Trophoblast cell (in vitro differentiated cells and primary cell): ENCODE measurements at regions not wholly inside any gene's neighbourhood (a gene's known extent, or its start where the extent isn't known, plus 50 kb on each side); places are given as distances from the start of the nearest gene placed in this dataset.

ENCODE experiments used
- DNase-seq, 2 donors: peaks; one replicate each; pipeline ENCODE4 v3.0.0-alpha.2; 2016
- H2AFZ ChIP-seq: 2 replicates; pipeline ENCODE4 v1.6.1; 2013; ENCODE audit warnings: low read length, moderate library complexity, mild to moderate bottlenecking; ENCODE audit not compliant: insufficient read depth, poor library complexity
- H2AK5ac ChIP-seq: 2 replicates; pipeline ENCODE4 v1.6.1; 2013; ENCODE audit warnings: mild to moderate bottlenecking, low read length
- H2BK120ac ChIP-seq: 2 replicates; pipeline ENCODE4 v1.6.1; 2013; ENCODE audit warnings: low read length, mild to moderate bottlenecking, moderate library complexity; ENCODE audit not compliant: insufficient read depth, poor library complexity
- H2BK12ac ChIP-seq: 2 replicates; pipeline ENCODE4 v1.6.1; 2013; ENCODE audit warnings: mild to moderate bottlenecking, low read length, moderate library complexity
- H2BK5ac ChIP-seq: 2 replicates; pipeline ENCODE4 v1.6.1; 2013; ENCODE audit warnings: low read length, low read depth, moderate library complexity, mild to moderate bottlenecking; ENCODE audit not compliant: poor library complexity
- H3K14ac ChIP-seq: 2 replicates; pipeline ENCODE4 v1.6.1; 2013; ENCODE audit warnings: mild to moderate bottlenecking, low read length
- H3K18ac ChIP-seq: 2 replicates; pipeline ENCODE4 v1.6.1; 2013; ENCODE audit warnings: mild to moderate bottlenecking, low read length
- H3K23ac ChIP-seq: 2 replicates; pipeline ENCODE4 v1.6.1; 2013; ENCODE audit warnings: low read length
- H3K27ac ChIP-seq: 2 replicates; pipeline ENCODE4 v1.5.1; 2013; ENCODE audit warnings: low read depth, mild to moderate bottlenecking, inconsistent platforms, low read length, moderate library complexity
- H3K27me3 ChIP-seq: 2 replicates; pipeline ENCODE4 v1.6.1; 2013; ENCODE audit warnings: inconsistent platforms, mild to moderate bottlenecking, low read length, moderate library complexity; ENCODE audit not compliant: insufficient read depth
- H3K36me3 ChIP-seq, 2 experiments: 1 replicate in 1 of 2; 2 replicates in 1 of 2; pipeline ENCODE4 v1.6.1; 2013; ENCODE audit warnings: low read length in 2 of 2, mild to moderate bottlenecking in 2 of 2, moderate library complexity in 1 of 2; ENCODE audit not compliant: insufficient read depth in 2 of 2, control insufficient read depth in 1 of 2
- H3K4ac ChIP-seq: 2 replicates; pipeline ENCODE4 v1.6.1; 2013; ENCODE audit warnings: low read depth, mild to moderate bottlenecking, low read length, moderate library complexity
- H3K4me1 ChIP-seq, 2 experiments: 1 replicate in 1 of 2; 2 replicates in 1 of 2; pipeline ENCODE4 v1.6.1; 2013; ENCODE audit warnings: low read length in 2 of 2, mild to moderate bottlenecking in 2 of 2, moderate library complexity in 1 of 2; ENCODE audit not compliant: insufficient read depth in 2 of 2, control insufficient read depth in 1 of 2
- H3K4me2 ChIP-seq: 2 replicates; pipeline ENCODE4 v1.6.1; 2013; ENCODE audit warnings: inconsistent platforms, mild to moderate bottlenecking, low read length, moderate library complexity
- H3K4me3 ChIP-seq: 2 replicates; pipeline ENCODE4 v1.5.1; 2013; ENCODE audit warnings: mild to moderate bottlenecking, low read depth, low read length, inconsistent platforms
- H3K79me1 ChIP-seq: one replicate; pipeline ENCODE4 v1.6.1; 2013; ENCODE audit warnings: low read length
- H3K79me2 ChIP-seq: 2 replicates; pipeline ENCODE4 v1.6.1; 2013; ENCODE audit warnings: low read length, mild to moderate bottlenecking; ENCODE audit not compliant: control insufficient read depth, insufficient read depth, poor library complexity
- H3K9ac ChIP-seq: 2 replicates; pipeline ENCODE4 v1.6.1; 2013; ENCODE audit warnings: mild to moderate bottlenecking, low read length
- H3K9me3 ChIP-seq: 2 replicates; pipeline ENCODE4 v1.6.1; 2013; ENCODE audit warnings: low read depth, mild to moderate bottlenecking, control low read depth, inconsistent platforms, low read length; ENCODE audit not compliant: insufficient read depth
- H4K12ac ChIP-seq: 2 replicates; pipeline ENCODE4 v1.6.1; 2013; ENCODE audit warnings: low read depth, mild to moderate bottlenecking, low read length, moderate library complexity
- H4K8ac ChIP-seq: 2 replicates; pipeline ENCODE4 v1.6.1; 2013; ENCODE audit warnings: low read depth, mild to moderate bottlenecking, low read length, moderate library complexity
- H4K91ac ChIP-seq: one replicate; pipeline ENCODE4 v1.6.1; 2013; ENCODE audit warnings: low read depth, mild to moderate bottlenecking, low read length, moderate library complexity
- WGBS: extraction: QIAGEN DNeasy Blood & Tissue Kit; methylation state at CpG from one replicate; pipeline ENCODE4 v1.1.7; 2013; ENCODE audit warnings: missing lambda C conversion rate; ENCODE audit not compliant: insufficient read length, insufficient coverage; ENCODE audit errors: extremely low coverage; 5-methylcytosine and 5-hydroxymethylcytosine counted together

- DNase-seq, result no peak
- H3K79me1 ChIP-seq, result no peaks in the 10 kb centered on the region
- WGBS, result no CpG with 5 or more reads among the region's 3 CpGs
- H2BK120ac ChIP-seq, result no peak overlapping the region
- H3K4ac ChIP-seq, result no peak overlapping the region
- no peak overlapping the region for H3K4me2 ChIP-seq
- H3K9me3 ChIP-seq, result no peaks in the 10 kb centered on the region
- no peak overlapping the region for H2BK12ac ChIP-seq
- no peaks in the 10 kb centered on the region for H3K4me1 ChIP-seq
- H2AK5ac ChIP-seq, result no peak overlapping the region
- no peak overlapping the region for H3K9ac ChIP-seq
- no peak overlapping the region for H3K4me3 ChIP-seq
- no peak overlapping the region for H4K8ac ChIP-seq
- H3K23ac ChIP-seq, result no peak overlapping the region
- no peak overlapping the region for H4K12ac ChIP-seq
- no peaks in the 10 kb centered on the region for H3K27me3 ChIP-seq
- H3K18ac ChIP-seq, result no peak overlapping the region
- no peak overlapping the region for H4K91ac ChIP-seq
- no peaks in the 10 kb centered on the region for H3K79me2 ChIP-seq
- H2BK5ac ChIP-seq, result no peak overlapping the region
- H3K27ac ChIP-seq, result no peak overlapping the region
- no peak overlapping the region for H3K14ac ChIP-seq
- no peaks in the 10 kb centered on the region for H3K36me3 ChIP-seq
- H2AFZ ChIP-seq, result no peak overlapping the region
These were observed 269.7 kb downstream of the ABHD5 start for GRCh38 chr3:43960448-43960840.

- Histone ChIP-seq H3K27ac (no peak overlapping the region), H3K27me3 (no peaks in the 10 kb centered on the region), H3K4me2 (no peak overlapping the region), H3K4me1 (no peaks in the 10 kb centered on the region), H4K91ac (no peak overlapping the region), H3K9me3 (no peaks in the 10 kb centered on the region), H3K14ac (no peak overlapping the region), H2BK120ac (no peak overlapping the region), H3K23ac (no peak overlapping the region), H3K36me3 (no peaks in the 10 kb centered on the region), H3K4me3 (no peak overlapping the region), H4K12ac (no peak overlapping the region), H2AK5ac (no peak overlapping the region), H3K18ac (no peak overlapping the region), H3K79me2 (no peaks in the 10 kb centered on the region), H2AFZ (no peak overlapping the region), H3K9ac (no peak overlapping the region), H2BK12ac (no peak overlapping the region), H4K8ac (no peak overlapping the region), H3K79me1 (no peaks in the 10 kb centered on the region), H3K4ac (no peak overlapping the region), H2BK5ac (no peak overlapping the region)
- no CpG with 5 or more reads among the region's 2 CpGs for WGBS
- no peak for DNase-seq
These were observed 271.3 kb downstream of the ABHD5 start for GRCh38 chr3:43962043-43962442.

- H3K79me1 ChIP-seq, result no peaks in the 10 kb centered on the region
- no peaks in the 10 kb centered on the region for H3K27me3 ChIP-seq
- no peak overlapping the region for H2BK12ac ChIP-seq
- no peaks in the 10 kb centered on the region for H3K36me3 ChIP-seq
- WGBS, result no CpG with 5 or more reads among the region's 5 CpGs
- H3K9me3 ChIP-seq, result no peaks in the 10 kb centered on the region
- H4K8ac ChIP-seq, result no peak overlapping the region
- H3K9ac ChIP-seq, result no peak overlapping the region
- no peaks in the 10 kb centered on the region for H3K79me2 ChIP-seq
- no peak overlapping the region for H3K18ac ChIP-seq
- no peak overlapping the region for H3K23ac ChIP-seq
- H2AFZ ChIP-seq, result no peak overlapping the region
- no peak overlapping the region for H4K91ac ChIP-seq
- H2BK120ac ChIP-seq, result no peak overlapping the region
- H3K4me1 ChIP-seq, result no peaks in the 10 kb centered on the region
- no peak overlapping the region for H3K4me3 ChIP-seq
- no peak for DNase-seq
- H2AK5ac ChIP-seq, result no peak overlapping the region
- no peak overlapping the region for H3K14ac ChIP-seq
- H3K27ac ChIP-seq, result no peak overlapping the region
- H3K4ac ChIP-seq, result no peak overlapping the region
- no peak overlapping the region for H4K12ac ChIP-seq
- H2BK5ac ChIP-seq, result no peak overlapping the region
- no peak overlapping the region for H3K4me2 ChIP-seq
These were observed 272.5 kb downstream of the ABHD5 start for GRCh38 chr3:43963208-43963607.

- Histone ChIP-seq H3K9ac (no peak overlapping the region), H3K18ac (no peak overlapping the region), H2BK5ac (no peak overlapping the region), H3K4ac (no peak overlapping the region), H3K27me3 (no peaks in the 10 kb centered on the region), H3K4me1 (no peaks in the 10 kb centered on the region), H3K79me1 (no peaks in the 10 kb centered on the region), H3K27ac (no peak overlapping the region), H2AFZ (no peak overlapping the region), H4K12ac (no peak overlapping the region), H2AK5ac (no peak overlapping the region), H3K9me3 (no peaks in the 10 kb centered on the region), H3K23ac (no peak overlapping the region), H3K4me3 (no peak overlapping the region), H3K14ac (no peak overlapping the region), H4K8ac (no peak overlapping the region), H4K91ac (no peak overlapping the region), H3K79me2 (no peaks in the 10 kb centered on the region), H2BK12ac (no peak overlapping the region), H3K36me3 (no peaks in the 10 kb centered on the region), H3K4me2 (no peak overlapping the region), H2BK120ac (no peak overlapping the region)
- no peak for DNase-seq
- WGBS, result no CpG with 5 or more reads among the region's 1 CpG
These were observed 273.9 kb downstream of the ABHD5 start for GRCh38 chr3:43964640-43965039.
